ENCODE measurements at regions not wholly inside any gene's neighbourhood (a gene's known extent, or its start where the extent isn't known, plus 50 kb on each side); places are given as distances from the start of the nearest gene placed in this dataset.

DNA sequence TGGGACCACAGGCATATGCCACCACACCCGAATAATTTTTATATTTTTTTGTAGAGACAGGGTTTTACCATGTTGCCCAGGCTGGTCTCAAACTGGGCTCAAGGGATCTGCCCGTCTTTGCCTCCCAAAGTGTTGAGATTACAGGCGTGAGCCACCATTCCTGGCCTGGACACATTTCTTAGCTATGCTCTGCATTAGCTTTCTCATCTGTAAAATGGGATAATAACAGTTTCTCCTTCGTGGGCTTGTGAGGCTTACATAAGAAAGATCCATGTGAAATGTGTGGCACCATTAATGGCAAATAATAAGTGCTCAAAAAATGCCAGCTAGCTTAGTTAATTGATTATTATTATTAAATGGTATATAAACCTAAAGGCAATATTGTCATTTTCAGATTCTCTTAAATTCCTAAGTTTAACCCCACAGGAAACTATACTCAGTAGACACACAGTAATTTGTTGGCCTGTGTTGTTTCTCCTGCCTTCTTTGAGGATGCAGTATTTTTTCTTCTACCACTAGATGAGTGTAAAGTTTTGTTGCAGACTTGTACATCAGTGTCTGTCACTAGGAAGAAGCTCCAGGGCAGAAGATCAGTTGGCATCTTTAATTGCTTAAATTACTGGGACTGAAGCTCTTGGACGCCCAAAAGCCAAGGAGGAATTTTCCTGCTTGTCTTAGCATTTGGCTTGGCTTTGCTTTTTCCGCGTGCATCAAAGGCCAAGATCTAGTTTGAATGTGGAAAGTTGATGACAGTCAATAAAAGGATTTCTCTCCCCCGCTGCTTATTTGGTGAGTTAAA lies 162.3 kb upstream of the ZNF217 start:
- H3K4me1 ChIP-seq (ENCODE audit: control insufficient read depth in 2 of 3, insufficient read depth in 2 of 3, low read depth in 1 of 3, low read length in 3 of 3): peaks cover 3 to 9% (median 7%) of the 10 kb centered on the region in 3 donors
- intact Hi-C loops (cut with DNase I): no loop called here
- no peaks in the 10 kb centered on the region for H3K9me3 ChIP-seq (ENCODE audit: control insufficient read depth in 2 of 3, insufficient read depth in 1 of 3, low read length in 3 of 3)
- no peak overlapping the region for H3K27ac ChIP-seq (ENCODE audit: low read depth in 2 of 2, low read length in 2 of 2)
- H3K9ac ChIP-seq (ENCODE audit: low read length in 3 of 3): no peak overlapping the region
- no peak overlapping the region for H3K4me3 ChIP-seq (ENCODE audit: low read length in 3 of 3)
- DNase-seq (no peak), FAIRE-seq (no peak)
- TF ChIP-seq, protein P1, sequence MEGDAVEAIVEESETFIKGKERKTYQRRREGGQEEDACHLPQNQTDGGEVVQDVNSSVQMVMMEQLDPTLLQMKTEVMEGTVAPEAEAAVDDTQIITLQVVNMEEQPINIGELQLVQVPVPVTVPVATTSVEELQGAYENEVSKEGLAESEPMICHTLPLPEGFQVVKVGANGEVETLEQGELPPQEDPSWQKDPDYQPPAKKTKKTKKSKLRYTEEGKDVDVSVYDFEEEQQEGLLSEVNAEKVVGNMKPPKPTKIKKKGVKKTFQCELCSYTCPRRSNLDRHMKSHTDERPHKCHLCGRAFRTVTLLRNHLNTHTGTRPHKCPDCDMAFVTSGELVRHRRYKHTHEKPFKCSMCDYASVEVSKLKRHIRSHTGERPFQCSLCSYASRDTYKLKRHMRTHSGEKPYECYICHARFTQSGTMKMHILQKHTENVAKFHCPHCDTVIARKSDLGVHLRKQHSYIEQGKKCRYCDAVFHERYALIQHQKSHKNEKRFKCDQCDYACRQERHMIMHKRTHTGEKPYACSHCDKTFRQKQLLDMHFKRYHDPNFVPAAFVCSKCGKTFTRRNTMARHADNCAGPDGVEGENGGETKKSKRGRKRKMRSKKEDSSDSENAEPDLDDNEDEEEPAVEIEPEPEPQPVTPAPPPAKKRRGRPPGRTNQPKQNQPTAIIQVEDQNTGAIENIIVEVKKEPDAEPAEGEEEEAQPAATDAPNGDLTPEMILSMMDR (IDR thresholded peaks at IDR 0.05; ENCODE audit: borderline replicate concordance, extremely low read depth, insufficient read depth): no peak
- no peaks in the 10 kb centered on the region for H3K27me3 ChIP-seq (ENCODE audit: control insufficient read depth, insufficient read depth, low read length)
- H3K36me3 ChIP-seq (ENCODE audit: control insufficient read depth in 2 of 3, insufficient read depth in 3 of 3, low read length in 3 of 3): no peaks in the 10 kb centered on the region

DNA sequence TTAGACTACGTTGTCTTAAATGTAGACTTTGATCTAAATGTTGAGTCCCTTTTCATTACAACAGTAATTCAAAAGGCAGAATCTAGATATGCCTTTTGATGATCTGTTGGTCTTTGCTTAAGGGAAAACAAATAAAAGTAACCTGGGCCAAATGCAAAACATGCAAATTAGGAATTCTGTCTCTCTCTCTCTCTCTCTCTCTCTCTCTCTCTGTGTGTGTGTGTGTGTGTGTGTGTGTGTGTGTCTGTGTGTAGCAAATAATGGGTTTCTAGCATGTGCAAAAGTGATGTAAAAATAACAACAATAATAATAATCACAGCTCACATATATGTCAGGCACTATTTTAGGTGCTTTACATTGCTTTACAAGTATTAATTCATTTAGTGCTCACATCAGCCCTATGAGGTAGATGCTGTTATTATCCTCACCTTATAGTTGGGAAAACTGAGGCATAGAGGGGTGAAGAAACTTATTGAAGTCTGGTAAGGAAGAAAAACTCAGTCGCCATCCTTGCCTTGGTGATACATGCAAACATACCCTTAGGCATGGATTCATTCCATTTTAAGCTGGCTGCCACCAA lies 160.3 kb upstream of the ZNF217 start:
- TF ChIP-seq, protein P1 (IDR thresholded peaks at IDR 0.05; ENCODE audit: borderline replicate concordance, extremely low read depth, insufficient read depth): no peak
- intact Hi-C loops (cut with DNase I): no loop called here
- FAIRE-seq: no peak
- H3K27ac ChIP-seq (ENCODE audit: low read depth in 2 of 2, low read length in 2 of 2): no peak overlapping the region
- H3K9me3 ChIP-seq (ENCODE audit: control insufficient read depth in 2 of 3, insufficient read depth in 1 of 3, low read length in 3 of 3): no peaks in the 10 kb centered on the region
- no peak overlapping the region for H3K9ac ChIP-seq (ENCODE audit: low read length in 3 of 3)
- no peaks in the 10 kb centered on the region for H3K27me3 ChIP-seq (ENCODE audit: control insufficient read depth, insufficient read depth, low read length)
- no peaks in the 10 kb centered on the region for H3K36me3 ChIP-seq (ENCODE audit: control insufficient read depth in 2 of 3, insufficient read depth in 3 of 3, low read length in 3 of 3)
- H3K4me1 ChIP-seq (ENCODE audit: control insufficient read depth in 2 of 3, insufficient read depth in 2 of 3, low read depth in 1 of 3, low read length in 3 of 3): peaks cover 5 to 11% (median 11%) of the 10 kb centered on the region in 3 donors
- DNase-seq: no peak
- peak overlapping the region in 1 of 3 donors; percentile 33 for H3K4me3 ChIP-seq (ENCODE audit: low read length in 3 of 3)

DNA sequence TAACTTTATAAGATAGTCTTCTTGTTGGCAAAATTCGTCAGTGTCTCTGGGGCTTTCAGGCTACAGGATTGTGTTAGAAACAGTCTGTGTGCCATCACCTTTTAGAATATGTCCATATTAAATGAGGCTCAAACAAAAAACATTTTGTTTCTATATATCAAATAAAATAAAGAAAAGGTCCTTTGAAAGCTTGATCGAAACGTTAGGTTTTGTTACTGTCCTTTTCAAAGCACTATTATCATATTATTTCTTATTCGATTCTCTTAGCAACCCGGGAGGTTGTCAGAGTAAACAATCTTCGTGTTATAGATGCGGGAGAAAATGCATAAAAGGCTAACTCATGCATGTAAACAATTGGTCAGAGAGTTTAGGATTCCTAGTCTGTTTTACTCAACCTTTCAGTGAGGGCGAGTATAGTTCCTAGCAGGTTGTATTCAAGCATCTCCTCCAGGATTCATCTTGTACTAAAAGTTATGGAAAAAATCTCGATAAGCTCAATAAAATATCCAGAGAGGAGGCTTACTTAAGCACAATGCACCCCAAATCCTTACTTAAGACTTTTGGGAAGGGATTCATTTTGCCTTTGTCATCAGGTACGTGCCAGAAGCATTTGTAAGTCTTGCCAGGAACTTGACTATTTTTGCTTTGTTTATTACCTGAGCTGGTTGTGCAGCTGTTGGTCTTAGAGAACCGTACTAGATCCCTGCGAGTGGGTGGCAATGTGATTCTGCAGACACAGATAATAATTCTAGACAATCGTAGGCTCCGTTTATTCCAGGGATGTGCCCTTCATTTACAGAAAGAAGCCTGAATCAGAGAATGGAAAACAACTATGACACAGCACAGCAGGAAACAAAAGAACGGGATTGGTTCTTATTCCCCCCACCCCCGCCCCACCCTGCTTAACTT lies 159.6 kb upstream of the ZNF217 start:
- Histone ChIP-seq H3K4me3 (ENCODE audit: low read length in 3 of 3) (peak overlapping the region in 2 of 3 donors; percentile 33 to 39), H3K4me1 (ENCODE audit: control insufficient read depth in 2 of 3, insufficient read depth in 2 of 3, low read depth in 1 of 3, low read length in 3 of 3) (peaks cover 5 to 16% (median 11%) of the 10 kb centered on the region in 3 donors), H3K36me3 (ENCODE audit: control insufficient read depth in 2 of 3, insufficient read depth in 3 of 3, low read length in 3 of 3) (no peaks in the 10 kb centered on the region), H3K9ac (ENCODE audit: low read length in 3 of 3) (peak overlapping the region in 1 of 3 donors; percentile 27), H3K27me3 (ENCODE audit: control insufficient read depth, insufficient read depth, low read length) (no peaks in the 10 kb centered on the region), H3K27ac (ENCODE audit: low read depth in 2 of 2, low read length in 2 of 2) (peak overlapping the region in 1 of 2 donors; percentile 23), H3K9me3 (ENCODE audit: control insufficient read depth in 2 of 3, insufficient read depth in 1 of 3, low read length in 3 of 3) (no peaks in the 10 kb centered on the region)
- intact Hi-C loops (cut with DNase I): no loop called here
- FAIRE-seq: no peak
- TF ChIP-seq, protein P1 (IDR thresholded peaks at IDR 0.05; ENCODE audit: borderline replicate concordance, extremely low read depth, insufficient read depth): no peak
- no peak for DNase-seq

All from kidney (tissue), 13 donors.